ENCODE measurements at regions not wholly inside any gene's neighbourhood (a gene's known extent, or its start where the extent isn't known, plus 50 kb on each side); places are given as distances from the start of the nearest gene placed in this dataset.

DNA sequence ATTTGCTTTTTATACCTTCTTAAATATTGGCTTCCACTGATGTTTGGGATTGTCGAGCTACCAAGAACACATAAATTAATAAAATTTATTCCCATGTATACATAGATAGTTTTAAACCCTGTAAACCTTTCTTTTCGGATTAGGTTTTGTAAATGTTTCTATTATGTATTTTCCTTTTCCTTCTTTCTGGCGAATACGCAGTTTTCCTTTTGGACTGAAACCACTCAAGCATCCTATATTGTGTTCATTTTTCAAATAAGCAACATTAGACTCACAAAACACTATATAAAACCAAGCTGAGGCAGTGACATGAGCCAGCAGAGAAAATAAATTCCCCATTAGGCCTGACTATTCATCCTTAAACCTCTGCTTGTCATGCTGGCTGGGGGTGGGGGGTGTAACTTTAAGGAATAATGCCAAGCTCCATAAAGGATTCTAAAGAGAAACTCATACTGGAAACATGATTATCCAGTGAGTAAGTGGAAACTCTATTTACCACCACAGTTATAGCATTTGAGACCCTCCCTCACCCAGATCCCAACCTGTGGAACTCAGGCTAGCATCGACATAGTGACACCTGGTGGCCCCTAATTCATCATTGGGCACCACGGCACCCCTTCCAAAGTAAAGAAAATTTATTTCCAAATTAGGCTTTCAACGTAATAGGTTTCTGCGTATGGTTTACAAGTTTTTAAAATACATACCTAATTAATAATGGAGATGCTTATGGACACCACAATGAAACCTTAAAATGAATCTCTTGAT lies 86.5 kb upstream of the CELF2 start:
- TF ChIP-seq, protein P1, sequence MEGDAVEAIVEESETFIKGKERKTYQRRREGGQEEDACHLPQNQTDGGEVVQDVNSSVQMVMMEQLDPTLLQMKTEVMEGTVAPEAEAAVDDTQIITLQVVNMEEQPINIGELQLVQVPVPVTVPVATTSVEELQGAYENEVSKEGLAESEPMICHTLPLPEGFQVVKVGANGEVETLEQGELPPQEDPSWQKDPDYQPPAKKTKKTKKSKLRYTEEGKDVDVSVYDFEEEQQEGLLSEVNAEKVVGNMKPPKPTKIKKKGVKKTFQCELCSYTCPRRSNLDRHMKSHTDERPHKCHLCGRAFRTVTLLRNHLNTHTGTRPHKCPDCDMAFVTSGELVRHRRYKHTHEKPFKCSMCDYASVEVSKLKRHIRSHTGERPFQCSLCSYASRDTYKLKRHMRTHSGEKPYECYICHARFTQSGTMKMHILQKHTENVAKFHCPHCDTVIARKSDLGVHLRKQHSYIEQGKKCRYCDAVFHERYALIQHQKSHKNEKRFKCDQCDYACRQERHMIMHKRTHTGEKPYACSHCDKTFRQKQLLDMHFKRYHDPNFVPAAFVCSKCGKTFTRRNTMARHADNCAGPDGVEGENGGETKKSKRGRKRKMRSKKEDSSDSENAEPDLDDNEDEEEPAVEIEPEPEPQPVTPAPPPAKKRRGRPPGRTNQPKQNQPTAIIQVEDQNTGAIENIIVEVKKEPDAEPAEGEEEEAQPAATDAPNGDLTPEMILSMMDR (conservative IDR thresholded peaks at IDR 0.05): no peak; the same call in 1 of the 2 replicates
- TF ChIP-seq EZH2 (IDR thresholded peaks at IDR 0.05; ENCODE audit: low read depth): no peak
